Brain microvascular endothelial cell (primary cell): ENCODE measurements at regions not wholly inside any gene's neighbourhood (a gene's known extent, or its start where the extent isn't known, plus 50 kb on each side); places are given as distances from the start of the nearest gene placed in this dataset.

Source experiments
- DNase-seq: peaks from one replicate; pipeline ENCODE4 v3.0.0-alpha.2; 2020
- H3K27ac ChIP-seq: fragments of 250-450 bp; sonication (Bioruptor Pico); 2 replicates; pipeline ENCODE4 v1.5.1; 2020; ENCODE audit warnings: mild to moderate bottlenecking, moderate library complexity
- H3K27me3 ChIP-seq: fragments of 250-450 bp; sonication (Bioruptor Pico); replicated peaks from 2 replicates; pipeline ENCODE4 v1.5.1; 2020; ENCODE audit warnings: mild to moderate bottlenecking
- H3K36me3 ChIP-seq: fragments of 250-450 bp; sonication (Bioruptor Pico); replicated peaks from 2 replicates; pipeline ENCODE4 v1.5.1; 2020; ENCODE audit warnings: mild to moderate bottlenecking
- H3K4me3 ChIP-seq: 2 replicates; pipeline ENCODE4 v1.5.1; 2011; ENCODE audit warnings: low read depth, mild to moderate bottlenecking, control low read depth, low read length, moderate library complexity
- in situ Hi-C: cut with HindIII; loops from 2 replicates; pipeline ENCODE4 v1.10.0; 2017; ENCODE audit warnings: low sequenced_read_pairs, low pct_ligation_motif_present
- TF ChIP-seq, protein P1 (sequence below): IDR thresholded peaks from 2 replicates; pipeline ENCODE4 v1.5.1; 2011; ENCODE audit warnings: low read depth, mild to moderate bottlenecking, moderate library complexity, low read length, control low read depth, inconsistent platforms; ENCODE audit errors: missing control alignments

DNA sequence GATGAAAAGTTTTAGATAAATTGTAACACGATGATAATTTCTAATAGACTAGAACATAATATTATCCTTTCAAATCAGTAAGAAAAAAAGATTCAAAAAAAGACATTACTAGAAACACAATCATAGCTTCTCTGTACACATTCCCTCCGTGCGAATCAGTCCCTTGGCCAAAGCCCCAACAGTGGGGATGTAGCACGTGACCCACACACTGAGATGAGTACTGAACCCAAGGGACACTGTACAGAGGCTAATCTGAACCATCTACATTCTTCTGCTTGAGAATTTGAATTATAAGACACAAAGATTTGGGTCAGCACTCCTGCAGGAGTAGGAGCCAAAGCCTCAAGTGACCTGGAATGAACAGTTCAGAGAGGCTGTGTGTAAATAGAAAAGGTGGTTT is 353.7 kb downstream of the INSC start:
- peak; percentile 4 for DNase-seq

DNA sequence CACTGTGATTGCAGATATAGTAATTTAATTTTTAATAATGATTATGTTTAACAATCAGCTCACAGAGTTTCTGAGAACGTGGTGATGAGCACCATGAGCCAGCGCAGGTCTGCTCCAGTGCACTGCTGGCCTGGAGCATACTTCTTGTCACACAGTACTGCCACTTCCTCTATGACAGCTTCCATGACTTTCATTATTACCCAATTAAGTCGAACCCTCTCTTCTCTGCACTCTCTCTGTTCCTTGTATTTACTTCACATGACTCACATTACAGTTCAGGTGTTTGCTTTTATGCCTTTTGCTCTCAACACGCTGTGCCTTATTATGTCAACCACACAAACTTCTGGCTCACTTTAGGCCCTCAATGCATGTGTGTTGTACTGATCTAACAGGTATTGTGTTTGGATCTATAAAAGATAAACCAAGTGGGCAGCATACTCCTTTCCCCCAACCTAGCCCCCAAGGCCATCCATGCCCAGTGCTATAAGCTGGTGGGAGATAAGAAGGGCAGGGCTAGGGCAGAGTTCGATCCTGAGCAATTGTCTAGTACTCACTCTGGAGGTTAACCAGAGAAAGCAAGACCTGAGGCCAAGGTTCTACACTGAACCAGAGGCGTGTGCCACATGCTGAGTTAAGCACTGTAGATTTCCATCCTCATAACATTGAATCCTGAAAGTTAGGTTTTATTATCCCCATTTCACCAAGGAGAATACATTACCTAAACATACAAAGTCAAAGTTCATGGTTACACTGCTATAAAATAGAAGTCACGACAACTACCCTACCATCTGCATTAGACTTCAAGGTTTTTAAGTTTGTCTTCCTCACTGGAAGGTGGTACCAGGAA is 356.5 kb downstream of the INSC start:
- Histone ChIP-seq H3K4me3 (no peak overlapping the region), H3K27ac (no peak overlapping the region), H3K27me3 (no peaks in the 10 kb centered on the region), H3K36me3 (no peaks in the 10 kb centered on the region)
- DNase-seq = no peak
- in situ Hi-C loops = no loop called here
- TF ChIP-seq, protein P1, sequence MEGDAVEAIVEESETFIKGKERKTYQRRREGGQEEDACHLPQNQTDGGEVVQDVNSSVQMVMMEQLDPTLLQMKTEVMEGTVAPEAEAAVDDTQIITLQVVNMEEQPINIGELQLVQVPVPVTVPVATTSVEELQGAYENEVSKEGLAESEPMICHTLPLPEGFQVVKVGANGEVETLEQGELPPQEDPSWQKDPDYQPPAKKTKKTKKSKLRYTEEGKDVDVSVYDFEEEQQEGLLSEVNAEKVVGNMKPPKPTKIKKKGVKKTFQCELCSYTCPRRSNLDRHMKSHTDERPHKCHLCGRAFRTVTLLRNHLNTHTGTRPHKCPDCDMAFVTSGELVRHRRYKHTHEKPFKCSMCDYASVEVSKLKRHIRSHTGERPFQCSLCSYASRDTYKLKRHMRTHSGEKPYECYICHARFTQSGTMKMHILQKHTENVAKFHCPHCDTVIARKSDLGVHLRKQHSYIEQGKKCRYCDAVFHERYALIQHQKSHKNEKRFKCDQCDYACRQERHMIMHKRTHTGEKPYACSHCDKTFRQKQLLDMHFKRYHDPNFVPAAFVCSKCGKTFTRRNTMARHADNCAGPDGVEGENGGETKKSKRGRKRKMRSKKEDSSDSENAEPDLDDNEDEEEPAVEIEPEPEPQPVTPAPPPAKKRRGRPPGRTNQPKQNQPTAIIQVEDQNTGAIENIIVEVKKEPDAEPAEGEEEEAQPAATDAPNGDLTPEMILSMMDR = no peak

More for the DNA sequence above, 353.7 kb downstream of the INSC start:
- TF ChIP-seq, protein P1 = no peak
- in situ Hi-C loops = no loop called here
- H3K4me3 ChIP-seq = no peak overlapping the region
- no peaks in the 10 kb centered on the region for H3K27me3 ChIP-seq
- H3K27ac ChIP-seq = no peak overlapping the region
- H3K36me3 ChIP-seq = no peaks in the 10 kb centered on the region

DNA sequence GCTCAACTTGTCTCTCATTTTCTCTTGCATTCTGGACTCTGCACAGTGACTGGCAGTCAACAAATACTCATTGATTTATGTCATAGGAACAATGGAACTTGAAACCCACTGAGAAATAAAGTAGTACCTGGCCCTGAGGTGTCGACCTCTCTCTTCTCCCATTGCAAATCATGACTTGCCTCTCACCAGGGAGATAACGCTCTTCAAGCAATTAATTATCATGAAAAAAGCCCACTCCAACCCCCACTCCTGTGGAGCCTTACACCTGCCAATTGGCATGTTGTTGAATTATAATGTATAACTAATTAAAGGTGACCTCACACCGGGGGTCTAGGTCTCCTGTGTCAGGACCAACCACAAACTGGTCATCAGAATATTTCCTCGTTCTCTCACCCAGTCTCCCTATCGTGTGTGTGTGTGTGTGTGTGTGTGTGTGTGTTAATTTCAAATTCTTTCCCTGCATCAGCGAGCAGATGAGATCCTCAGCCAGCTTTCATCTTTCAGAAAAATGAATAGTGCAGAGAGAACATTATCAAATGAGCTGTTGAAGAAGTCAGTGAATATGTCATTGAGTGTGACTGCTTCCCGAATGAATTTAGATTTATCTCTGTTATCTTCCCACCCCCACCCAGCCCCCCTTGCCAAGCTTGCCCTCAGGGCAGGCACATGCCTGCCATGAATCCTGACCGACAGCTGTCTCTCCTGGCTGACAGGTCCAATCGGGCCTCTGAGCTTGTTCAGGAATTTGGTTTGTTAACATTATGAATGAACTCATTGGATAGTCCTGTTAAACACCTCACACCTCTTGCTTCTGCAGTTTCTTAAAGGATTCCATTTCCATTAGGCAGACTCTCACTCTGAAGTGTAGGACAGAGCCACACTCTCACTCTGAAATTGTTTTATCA is 357.4 kb downstream of the INSC start:
- in situ Hi-C loops = no loop called here
- H3K4me3 ChIP-seq = no peak overlapping the region
- H3K27me3 ChIP-seq = no peaks in the 10 kb centered on the region
- no peak overlapping the region for H3K27ac ChIP-seq
- no peak for DNase-seq
- TF ChIP-seq, protein P1 = no peak
- H3K36me3 ChIP-seq = no peaks in the 10 kb centered on the region

DNA sequence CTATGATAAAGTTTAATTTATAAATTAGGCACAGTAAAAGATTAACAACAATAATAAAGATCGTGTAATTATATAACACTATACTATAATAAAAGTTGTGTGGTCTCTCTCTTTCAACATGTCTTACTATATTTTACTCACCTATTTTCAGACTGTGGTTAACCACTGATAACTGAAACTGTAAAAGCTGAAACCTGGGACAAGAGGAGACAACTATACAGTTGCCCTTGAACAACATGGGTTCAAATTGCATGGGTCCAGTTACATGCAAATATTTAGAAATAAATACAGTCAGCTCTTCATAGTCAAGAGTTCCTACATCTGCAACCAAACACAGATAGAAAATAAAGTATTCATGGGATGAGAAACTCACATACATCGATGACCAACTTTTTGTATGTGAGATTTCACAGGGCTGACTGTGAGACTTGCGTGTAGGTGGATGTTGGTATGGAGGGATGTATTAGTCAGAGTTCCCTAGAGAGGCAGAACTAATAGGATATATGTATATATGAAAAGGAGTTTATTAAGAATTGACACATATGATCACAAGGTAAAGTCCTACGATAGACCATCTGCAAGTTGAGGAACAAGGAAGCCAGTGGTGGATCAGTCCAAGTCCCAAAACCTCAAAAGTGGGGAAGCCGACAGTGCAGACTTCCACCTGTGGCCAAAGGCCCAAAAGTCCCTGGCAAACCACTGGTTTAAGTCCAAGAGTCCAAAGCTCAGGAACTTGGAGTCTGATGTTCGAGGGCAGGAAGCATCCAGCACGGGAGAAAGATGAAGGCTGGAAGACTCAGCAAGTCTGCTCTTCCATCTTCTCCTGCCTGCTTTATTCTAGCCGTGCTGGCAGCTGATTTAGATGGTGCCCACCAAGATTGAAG is 359.5 kb downstream of the INSC start:
- no peaks in the 10 kb centered on the region for H3K27me3 ChIP-seq
- no peak for DNase-seq
- H3K36me3 ChIP-seq = no peaks in the 10 kb centered on the region
- in situ Hi-C loops = no loop called here
- no peak overlapping the region for H3K27ac ChIP-seq
- no peak overlapping the region for H3K4me3 ChIP-seq
- TF ChIP-seq, protein P1 = no peak

DNA sequence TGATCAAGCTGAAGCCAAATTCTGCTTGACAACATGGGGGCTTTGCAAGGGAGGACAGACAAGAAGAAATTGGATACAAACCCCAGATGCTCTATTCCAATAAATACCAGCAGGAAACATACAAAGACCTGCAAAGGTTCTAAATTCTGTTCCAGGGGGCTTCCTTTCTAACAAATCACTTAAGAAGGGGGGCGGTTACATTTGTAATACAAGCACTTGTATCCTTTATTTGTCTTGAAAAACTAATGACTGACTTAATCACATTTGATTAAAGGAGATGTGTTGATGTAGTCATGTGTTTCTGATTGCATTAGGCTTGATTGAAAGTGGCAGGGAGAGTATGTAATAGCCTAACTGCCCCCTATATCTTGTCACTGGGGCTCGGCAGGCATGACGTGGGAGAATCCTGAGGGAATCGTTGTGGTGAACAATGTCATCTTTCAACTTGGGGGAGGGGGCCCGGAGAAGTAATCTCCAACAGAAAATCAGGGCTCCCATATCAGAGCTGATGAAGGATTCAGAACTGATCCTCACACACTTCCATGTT is 361.7 kb downstream of the INSC start:
- Histone ChIP-seq H3K27me3 (no peaks in the 10 kb centered on the region), H3K4me3 (no peak overlapping the region), H3K27ac (no peak overlapping the region), H3K36me3 (no peaks in the 10 kb centered on the region)
- TF ChIP-seq, protein P1 = no peak
- in situ Hi-C loops = no loop called here
- DNase-seq = no peak
